ENCODE measurements at regions not wholly inside any gene's neighbourhood (a gene's known extent, or its start where the extent isn't known, plus 50 kb on each side); places are given as distances from the start of the nearest gene placed in this dataset.

GRCh38 chr3:187880851-187881250, 135.6 kb upstream of the BCL6 start:
- H3K36me3 ChIP-seq (ENCODE audit: control insufficient read depth in 4 of 4, insufficient read depth in 3 of 4, low read depth in 1 of 4, low read length in 3 of 4): no peaks in the 10 kb centered on the region
- H3K27me3 ChIP-seq (ENCODE audit: control insufficient read depth in 4 of 4, insufficient read depth in 4 of 4, low read length in 3 of 4): no peaks in the 10 kb centered on the region
- peaks cover 0 to 15% (median 5%) of the 10 kb centered on the region in 4 donors for H3K4me1 ChIP-seq (ENCODE audit: control insufficient read depth in 4 of 4, insufficient read depth in 4 of 4, low read length in 3 of 4)
- no peaks in the 10 kb centered on the region for H3K9me3 ChIP-seq (ENCODE audit: control insufficient read depth in 4 of 4, low read length in 3 of 4)
- DNase-seq (ENCODE audit: low spot score): no peak
- 96% methylated on average over 1 of the region's 1 CpG for WGBS
- H3K4me3 ChIP-seq (ENCODE audit: low read depth in 1 of 3, low read length in 3 of 3): no peak overlapping the region
- TF ChIP-seq GABPA (IDR thresholded peaks at IDR 0.05 in 1 of 2, conservative IDR thresholded peaks at IDR 0.05 in 1 of 2) (no peak), ZBTB33 (IDR thresholded peaks at IDR 0.05) (no peak), ATF3 (IDR thresholded peaks at IDR 0.05) (no peak), FOXA2 (IDR thresholded peaks at IDR 0.05) (no peak), REST (IDR thresholded peaks at IDR 0.05) (no peak), EGR1 (IDR thresholded peaks at IDR 0.05; ENCODE audit: low read depth in 2 of 2) (no peak), MAX (IDR thresholded peaks at IDR 0.05) (no peak), HNF4A (conservative IDR thresholded peaks at IDR 0.05) (no peak), FOXA1 (IDR thresholded peaks at IDR 0.05) (no peak), JUND (IDR thresholded peaks at IDR 0.05) (no peak), YY1 (IDR thresholded peaks at IDR 0.05) (no peak), NR2F2 (IDR thresholded peaks at IDR 0.05) (no peak), SP1 (IDR thresholded peaks at IDR 0.05) (no peak), TAF1 (conservative IDR thresholded peaks at IDR 0.05) (no peak), HNF4G (IDR thresholded peaks at IDR 0.05) (no peak)
- H3K9ac ChIP-seq (ENCODE audit: low read depth in 1 of 2, low read length in 2 of 2): no peak overlapping the region
- no peak overlapping the region for H3K27ac ChIP-seq (ENCODE audit: low read depth in 1 of 2, low read length in 2 of 2)

- H3K27ac ChIP-seq (ENCODE audit: low read depth in 1 of 2, low read length in 2 of 2): no peak overlapping the region
- no peaks in the 10 kb centered on the region for H3K9me3 ChIP-seq (ENCODE audit: control insufficient read depth in 4 of 4, low read length in 3 of 4)
- H3K36me3 ChIP-seq (ENCODE audit: control insufficient read depth in 4 of 4, insufficient read depth in 3 of 4, low read depth in 1 of 4, low read length in 3 of 4): no peaks in the 10 kb centered on the region
- TF ChIP-seq NR2F2 (IDR thresholded peaks at IDR 0.05): peak; percentile 51
- no peak for TF ChIP-seq CTCF (IDR thresholded peaks at IDR 0.05; ENCODE audit: low read depth, low read length, missing input control)
- no peak for TF ChIP-seq MAX (IDR thresholded peaks at IDR 0.05)
- TF ChIP-seq REST (IDR thresholded peaks at IDR 0.05): peak; percentile 43
- H3K4me3 ChIP-seq (ENCODE audit: low read depth in 1 of 3, low read length in 3 of 3): no peak overlapping the region
- WGBS: 87% methylated on average over 1 of the region's 1 CpG
- no peak for DNase-seq (ENCODE audit: low spot score)
- H3K4me1 ChIP-seq (ENCODE audit: control insufficient read depth in 4 of 4, insufficient read depth in 4 of 4, low read length in 3 of 4): peaks cover 2 to 12% (median 10%) of the 10 kb centered on the region in 4 donors
- H3K9ac ChIP-seq (ENCODE audit: low read depth in 1 of 2, low read length in 2 of 2): no peak overlapping the region
- H3K27me3 ChIP-seq (ENCODE audit: control insufficient read depth in 4 of 4, insufficient read depth in 4 of 4, low read length in 3 of 4): no peaks in the 10 kb centered on the region
Observed at GRCh38 chr3:187888701-187889100, 143.4 kb upstream of the BCL6 start.

All from liver (tissue), 8 donors.